DMS53 (cell line): ENCODE measurements at regions not wholly inside any gene's neighbourhood (a gene's known extent, or its start where the extent isn't known, plus 50 kb on each side); places are given as distances from the start of the nearest gene placed in this dataset.
A peak's percentile ranks its signal among the peaks of the same experiment; 100 is the strongest.
"Not testable (repeated sequence)": the region's sequence is repeated elsewhere in the genome, so short reads cannot be mapped to it uniquely, and the experiment has no call there.

Source experiments
- DNase-seq: peaks from one replicate; lab custom pipeline; 2025; lab: John Stamatoyannopoulos, UW

GRCh38 chr18:64410685-64411084 lies 261.8 kb upstream of the LINC00305 start:
- DNase-seq, result no peak

- DNase-seq, result peak; percentile 79
Measured at GRCh38 chr18:64409511-64409910, 260.6 kb upstream of the LINC00305 start.

DNA sequence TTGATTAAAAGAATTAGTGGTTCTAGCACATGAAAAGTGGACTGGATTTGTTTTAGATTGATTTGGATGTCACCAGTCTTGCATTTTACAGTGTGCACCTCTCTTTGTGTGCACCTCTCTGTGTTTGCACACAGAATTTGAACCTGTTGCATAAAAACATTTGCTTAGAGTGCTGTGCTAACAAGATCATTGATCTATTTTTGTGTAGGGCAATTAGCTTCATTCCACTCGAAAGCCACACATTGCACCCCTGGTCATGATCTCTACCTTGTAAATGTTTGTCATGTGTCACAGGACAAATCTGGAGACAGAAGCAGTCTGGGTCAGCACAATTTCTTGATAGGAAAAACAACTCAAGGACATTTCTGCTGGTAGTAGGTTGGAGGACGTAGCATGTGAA lies 258.7 kb upstream of the LINC00305 start:
- peak; percentile 19 for DNase-seq

GRCh38 chr18:64405161-64405560 lies 256.3 kb upstream of the LINC00305 start:
- DNase-seq, result no peak

- no peak for DNase-seq
Measured at GRCh38 chr18:64403784-64404503, 255.1 kb upstream of the LINC00305 start.

DNA sequence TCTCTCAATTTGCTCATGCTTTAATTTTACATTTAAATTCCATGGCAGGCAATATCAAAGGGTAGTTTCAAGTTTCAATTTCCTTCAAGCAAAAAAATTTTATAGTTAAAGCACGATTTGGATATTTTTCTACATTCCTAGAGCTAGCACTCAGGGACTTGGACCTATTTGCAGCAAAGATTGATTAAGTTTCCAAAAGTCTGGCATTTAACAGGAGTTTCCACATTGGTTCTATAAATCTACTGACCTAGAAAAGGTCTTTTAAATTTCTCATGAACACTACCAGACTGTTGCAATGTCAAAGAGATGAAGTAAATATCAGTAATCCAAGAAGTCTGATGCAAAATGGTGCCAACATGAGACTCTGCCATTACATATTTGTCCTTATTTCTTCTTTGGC lies 253.7 kb upstream of the LINC00305 start:
- DNase-seq, result no peak

DNA sequence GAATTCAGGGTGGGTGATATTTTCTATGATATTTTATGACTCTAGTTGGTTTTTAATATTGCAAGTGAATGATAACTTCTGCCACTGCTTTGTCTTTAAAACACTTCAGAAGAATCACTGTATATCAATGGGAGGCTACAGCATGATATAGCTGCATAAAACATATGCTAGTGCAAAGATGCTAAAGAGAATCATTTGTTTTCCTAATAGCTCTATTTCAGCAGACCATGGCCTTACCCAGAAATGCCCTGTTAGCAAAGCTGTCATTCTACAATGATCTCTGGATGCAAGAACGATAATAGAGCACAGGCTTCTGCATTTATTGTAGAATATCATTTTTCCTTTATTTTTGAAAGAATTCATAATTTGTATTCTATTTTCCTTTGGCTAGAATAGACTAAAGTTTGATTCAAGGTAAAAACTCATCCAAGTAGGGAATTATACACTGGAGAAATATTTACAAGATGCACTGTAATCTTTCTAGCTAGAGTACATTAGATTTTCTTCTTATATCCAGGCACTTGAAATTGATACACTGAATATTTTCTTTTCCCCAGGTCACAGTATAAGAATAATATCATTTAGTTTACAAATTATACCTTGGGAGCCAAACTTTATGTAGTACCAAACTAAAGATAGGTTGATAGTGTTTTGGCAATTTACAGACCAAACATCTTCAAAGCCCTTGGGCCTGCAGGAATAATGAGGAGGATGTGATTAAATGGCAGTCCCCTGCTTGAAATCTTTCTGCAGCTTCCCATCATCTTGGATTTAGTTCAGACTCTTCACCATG lies 252.6 kb upstream of the LINC00305 start:
- DNase-seq, result no peak

- no peak for DNase-seq
Measured at GRCh38 chr18:64399566-64399965, 250.7 kb upstream of the LINC00305 start.

DNA sequence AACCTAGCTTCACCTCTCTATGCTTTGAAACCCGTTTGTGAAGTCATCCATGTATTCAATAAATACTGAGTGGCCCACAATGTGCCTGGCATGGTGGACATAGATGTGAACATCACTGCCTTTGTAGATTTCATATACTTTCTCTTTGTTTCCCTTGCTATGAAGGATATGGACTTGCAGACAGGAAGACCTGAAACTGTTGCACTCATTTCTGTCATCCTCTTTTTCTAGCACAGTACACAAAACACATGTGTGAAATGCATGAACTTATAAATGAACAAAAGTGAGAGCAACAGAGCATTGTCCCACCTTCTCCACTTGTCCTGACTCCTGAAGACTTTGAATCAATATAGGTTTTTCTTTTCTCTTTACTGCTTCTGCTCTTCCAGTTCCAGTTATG lies 249.4 kb upstream of the LINC00305 start:
- DNase-seq, result no peak

DNA sequence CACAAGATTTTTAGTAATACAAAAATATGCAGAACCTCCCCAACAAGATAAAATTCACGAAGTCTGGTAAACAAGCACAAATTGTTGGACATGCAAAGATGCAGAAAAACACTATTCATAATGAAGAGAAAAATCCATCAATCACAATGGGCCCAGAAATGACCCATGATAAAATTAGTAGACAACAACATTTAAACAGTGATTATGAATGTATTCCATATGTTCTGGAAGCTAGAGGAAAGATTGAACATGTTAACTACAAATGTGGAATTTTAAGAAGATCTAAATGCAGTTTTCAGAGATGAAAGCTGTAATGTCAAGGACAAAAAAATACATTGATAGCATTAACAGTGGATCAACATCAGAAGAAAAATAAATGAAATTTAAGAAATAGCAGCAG lies 243.3 kb upstream of the LINC00305 start:
- DNase-seq, result no peak

DNA sequence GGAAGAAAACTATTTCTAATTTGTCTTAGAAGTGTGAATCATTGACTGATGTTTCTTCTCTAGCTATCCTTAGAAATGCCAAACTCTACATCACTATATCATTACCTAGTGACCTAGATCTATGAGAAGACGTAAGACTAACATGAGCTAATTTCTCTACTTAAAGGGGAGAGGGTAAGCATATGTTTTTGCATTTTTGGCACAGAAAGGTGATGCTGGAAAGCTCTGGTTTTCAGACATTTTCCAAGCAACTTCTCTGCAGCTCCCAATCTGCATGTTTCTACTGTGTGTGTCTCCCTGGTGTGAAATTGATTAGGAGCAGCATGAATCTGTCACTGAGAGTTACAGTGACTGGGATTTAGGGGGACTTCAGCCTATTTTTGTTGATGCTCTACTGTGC lies 235.2 kb upstream of the LINC00305 start:
- no peak for DNase-seq

DNA sequence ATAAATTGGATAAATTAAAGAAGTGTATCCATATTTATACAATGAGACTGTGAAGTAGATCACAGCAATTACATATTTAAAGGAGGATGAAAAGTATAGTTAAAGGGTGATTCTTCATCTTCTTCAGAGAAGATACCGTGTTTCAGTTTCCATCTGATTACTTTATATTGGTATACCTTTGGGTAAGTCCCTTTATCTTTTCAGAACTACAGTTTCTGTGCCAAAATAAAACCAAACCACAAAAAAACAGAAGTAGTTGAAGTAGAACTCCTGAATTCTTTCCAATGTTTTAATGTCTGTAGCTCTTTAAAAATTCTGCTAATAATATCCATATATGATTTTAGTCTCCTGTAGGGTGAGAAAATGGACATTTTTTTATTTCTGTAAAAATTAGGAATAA lies 231.2 kb upstream of the LINC00305 start:
- DNase-seq, result no peak

DNA sequence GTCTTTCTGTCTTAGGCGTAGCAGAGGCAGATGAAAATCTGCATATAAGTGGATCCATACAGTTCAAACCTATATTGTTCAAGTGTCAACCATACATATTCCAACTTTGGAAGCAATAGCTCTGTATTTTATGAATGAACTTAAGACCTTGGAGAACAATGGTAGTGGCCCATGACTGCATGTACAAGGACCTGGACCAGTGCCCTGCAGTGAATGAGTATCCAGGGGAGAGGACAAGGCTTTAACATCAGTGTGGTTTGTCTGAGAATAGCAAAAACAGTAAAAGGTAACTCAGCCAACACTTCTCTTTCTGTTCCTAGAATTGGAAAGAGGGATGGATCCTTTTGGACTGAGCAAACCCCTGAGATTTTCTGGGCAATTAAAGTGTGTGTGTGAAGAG lies 230.8 kb upstream of the LINC00305 start:
- no peak for DNase-seq

DNA sequence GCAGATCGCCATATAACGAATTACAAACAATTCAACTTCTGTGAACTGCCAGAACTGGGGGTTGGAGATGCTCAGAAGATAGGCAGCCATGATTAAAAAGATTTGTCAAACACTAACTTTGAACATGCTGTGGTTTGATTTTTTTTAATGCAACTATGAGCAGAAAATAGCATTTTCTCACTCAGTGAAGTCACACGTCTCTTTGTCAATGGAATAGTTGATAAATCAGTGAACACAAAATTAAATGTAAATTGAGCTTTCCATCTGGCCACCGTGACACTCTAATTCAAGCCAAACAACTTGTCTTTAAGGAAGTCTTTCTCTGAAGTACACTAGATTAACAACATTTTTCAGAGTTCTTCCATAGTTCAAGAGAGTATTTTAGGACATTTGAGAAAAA lies 228.6 kb upstream of the LINC00305 start:
- no peak for DNase-seq

- no peak for DNase-seq
Measured at GRCh38 chr18:64372850-64373249, 224.0 kb upstream of the LINC00305 start.

GRCh38 chr18:64369830-64370440 lies 221.0 kb upstream of the LINC00305 start:
- not testable (repeated sequence) for DNase-seq

DNA sequence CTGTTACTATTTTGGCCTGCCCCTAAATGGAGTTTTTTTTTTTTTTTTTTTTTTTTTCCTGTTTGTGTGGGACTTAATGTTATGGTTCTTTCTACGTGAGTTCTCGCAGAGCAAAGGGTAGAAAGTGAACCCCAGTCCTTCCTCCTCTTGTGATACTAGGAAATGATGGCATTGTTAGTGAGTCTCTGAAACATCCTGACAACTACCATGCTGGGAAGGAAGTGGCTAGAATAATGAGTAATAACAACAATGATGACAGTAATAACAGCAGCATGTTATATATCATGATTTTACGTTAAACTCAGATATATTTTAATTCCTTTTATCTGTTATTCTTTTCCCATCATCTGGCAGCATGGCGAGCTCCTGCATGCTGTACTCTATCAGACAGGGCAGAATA lies 216.2 kb upstream of the LINC00305 start:
- DNase-seq, result no peak

DNA sequence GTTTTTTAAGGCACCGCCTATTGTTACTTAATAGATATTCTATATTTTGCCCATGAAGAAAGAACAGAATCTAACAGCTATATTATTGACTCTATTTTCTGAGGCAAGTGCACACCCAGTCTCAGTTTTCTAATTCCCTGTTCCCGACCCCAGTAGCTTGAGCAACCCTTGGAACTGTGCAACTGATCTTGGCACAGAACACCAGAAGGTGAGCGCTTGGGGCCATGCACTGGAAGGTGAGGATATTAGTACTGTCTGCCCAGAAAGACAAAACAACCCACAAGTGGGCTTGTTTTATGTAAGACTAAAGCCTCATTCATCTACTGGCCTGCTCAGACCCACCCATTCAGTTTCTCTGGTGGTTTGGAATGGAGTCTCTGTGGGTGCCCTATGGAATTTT lies 188.8 kb upstream of the LINC00305 start:
- no peak for DNase-seq

GRCh38 chr18:64337018-64337417 lies 188.1 kb upstream of the LINC00305 start:
- DNase-seq, result no peak

- no peak for DNase-seq
Measured at GRCh38 chr18:64334748-64335147, 185.9 kb upstream of the LINC00305 start.

- DNase-seq, result peak; percentile 29
Measured at GRCh38 chr18:64333584-64333983, 184.7 kb upstream of the LINC00305 start.

GRCh38 chr18:64332835-64333234 lies 183.9 kb upstream of the LINC00305 start:
- DNase-seq, result no peak

DNA sequence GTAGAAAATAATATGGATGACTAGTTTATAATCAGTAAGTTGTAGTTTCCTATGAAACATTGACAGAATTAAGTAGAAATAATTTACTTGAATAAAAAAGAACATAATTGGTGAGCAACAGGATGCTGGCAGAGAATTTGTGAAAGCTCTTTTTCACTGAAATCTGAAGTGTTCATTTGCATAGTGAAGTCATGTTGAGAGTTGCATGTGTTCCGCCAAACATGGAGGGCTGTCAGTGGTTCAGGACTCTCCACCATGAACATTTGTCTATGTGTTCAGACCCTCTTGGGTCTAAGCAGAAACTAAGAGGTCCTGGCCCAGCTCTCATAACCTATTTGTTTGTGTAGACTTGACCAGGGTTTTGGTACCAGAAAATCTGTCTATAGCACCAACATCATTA lies 182.5 kb upstream of the LINC00305 start:
- DNase-seq, result no peak
